ENCODE measurements at regions not wholly inside any gene's neighbourhood (a gene's known extent, or its start where the extent isn't known, plus 50 kb on each side); places are given as distances from the start of the nearest gene placed in this dataset.
A peak's percentile ranks its signal among the peaks of the same experiment; 100 is the strongest.

DNA sequence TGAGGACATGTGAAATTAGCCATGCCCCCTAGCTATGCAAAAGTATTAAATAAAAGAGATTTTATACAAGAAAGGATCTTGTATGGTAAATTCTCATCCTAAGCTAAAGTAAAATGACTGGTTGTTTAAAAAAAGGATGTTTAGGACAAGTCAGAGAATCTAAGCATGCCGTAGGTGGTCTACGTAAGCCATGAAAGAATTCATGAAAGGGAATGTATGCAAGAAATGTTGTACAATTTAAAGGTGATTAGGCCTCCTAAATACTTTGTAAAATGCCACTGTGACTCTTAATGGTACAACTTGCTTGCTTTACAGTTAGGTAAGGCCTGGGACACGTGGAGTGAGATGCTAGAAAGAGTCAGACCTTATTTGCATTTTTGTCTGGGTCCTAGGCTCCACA is 209.0 kb downstream of the EFHB start:
- Histone ChIP-seq H3K27ac (ENCODE audit: low read depth, low read length) (no peak overlapping the region), H3K36me3 (ENCODE audit: control insufficient read depth, insufficient read depth, low read length) (no peaks in the 10 kb centered on the region), H3K27me3 (ENCODE audit: control insufficient read depth, insufficient read depth, low read length) (no peaks in the 10 kb centered on the region), H3K4me3 (ENCODE audit: low read depth, low read length) (no peak overlapping the region), H3K9ac (ENCODE audit: low read depth, low read length) (no peak overlapping the region), H3K9me3 (ENCODE audit: control insufficient read depth, insufficient read depth, low read length) (peaks cover 39% of the 10 kb centered on the region), H3K4me1 (ENCODE audit: control insufficient read depth, insufficient read depth, low read length) (no peaks in the 10 kb centered on the region)

- Histone ChIP-seq H3K4me1 (ENCODE audit: control insufficient read depth, insufficient read depth, low read length) (no peaks in the 10 kb centered on the region), H3K4me3 (ENCODE audit: low read depth, low read length) (no peak overlapping the region), H3K27ac (ENCODE audit: low read depth, low read length) (no peak overlapping the region)
These were observed 216.3 kb downstream of the EFHB start for GRCh38 chr3:19717736-19718135.

DNA sequence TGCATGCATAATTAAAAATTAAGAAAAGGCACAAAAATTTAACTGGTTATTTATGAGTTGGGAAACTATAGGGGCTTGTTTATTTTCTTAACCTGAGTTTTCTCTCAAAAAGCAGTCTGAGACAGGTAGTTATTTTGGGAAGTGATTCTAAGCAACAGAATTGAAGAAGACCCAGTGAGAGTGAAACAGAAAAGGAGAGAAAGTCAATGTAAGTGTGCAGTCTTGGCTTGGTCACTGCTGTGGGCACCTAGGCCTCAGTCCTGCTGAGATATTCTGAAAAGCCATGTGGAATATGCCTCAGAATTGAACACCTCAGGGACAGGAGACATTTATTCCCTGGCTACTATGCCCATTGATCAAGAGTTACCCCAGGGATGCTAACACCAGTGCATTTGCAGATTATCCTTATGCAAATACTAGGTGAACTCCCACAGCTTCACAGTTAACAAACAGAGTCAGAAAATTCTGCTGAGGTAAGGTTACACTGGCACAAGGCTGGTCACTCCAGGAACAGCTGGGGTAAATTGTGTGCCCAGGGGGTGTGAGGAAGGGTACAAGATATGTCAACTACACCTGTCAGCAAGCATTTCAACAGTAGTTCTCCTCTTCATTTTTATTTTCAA is 222.7 kb downstream of the EFHB start:
- peaks cover 8% of the 10 kb centered on the region for H3K4me1 ChIP-seq (ENCODE audit: control insufficient read depth, insufficient read depth, low read length)
- no peaks in the 10 kb centered on the region for H3K27me3 ChIP-seq (ENCODE audit: control insufficient read depth, insufficient read depth, low read length)
- H3K36me3 ChIP-seq (ENCODE audit: control insufficient read depth, insufficient read depth, low read length) = no peaks in the 10 kb centered on the region
- no peak overlapping the region for H3K27ac ChIP-seq (ENCODE audit: low read depth, low read length)
- H3K9ac ChIP-seq (ENCODE audit: low read depth, low read length) = no peak overlapping the region
- H3K9me3 ChIP-seq (ENCODE audit: control insufficient read depth, insufficient read depth, low read length) = no peaks in the 10 kb centered on the region
- H3K4me3 ChIP-seq (ENCODE audit: low read depth, low read length) = no peak overlapping the region

More at GRCh38 chr3:19717736-19718135, 216.3 kb downstream of the EFHB start:
- Histone ChIP-seq H3K36me3 (ENCODE audit: control insufficient read depth, insufficient read depth, low read length) (no peaks in the 10 kb centered on the region), H3K27me3 (ENCODE audit: control insufficient read depth, insufficient read depth, low read length) (no peaks in the 10 kb centered on the region), H3K9ac (ENCODE audit: low read depth, low read length) (no peak overlapping the region), H3K9me3 (ENCODE audit: control insufficient read depth, insufficient read depth, low read length) (no peaks in the 10 kb centered on the region; the same call in 1 of the 2 replicates)

GRCh38 chr3:19702416-19703078 is 231.5 kb downstream of the EFHB start:
- no peak overlapping the region for H3K9ac ChIP-seq (ENCODE audit: low read depth, low read length)

DNA sequence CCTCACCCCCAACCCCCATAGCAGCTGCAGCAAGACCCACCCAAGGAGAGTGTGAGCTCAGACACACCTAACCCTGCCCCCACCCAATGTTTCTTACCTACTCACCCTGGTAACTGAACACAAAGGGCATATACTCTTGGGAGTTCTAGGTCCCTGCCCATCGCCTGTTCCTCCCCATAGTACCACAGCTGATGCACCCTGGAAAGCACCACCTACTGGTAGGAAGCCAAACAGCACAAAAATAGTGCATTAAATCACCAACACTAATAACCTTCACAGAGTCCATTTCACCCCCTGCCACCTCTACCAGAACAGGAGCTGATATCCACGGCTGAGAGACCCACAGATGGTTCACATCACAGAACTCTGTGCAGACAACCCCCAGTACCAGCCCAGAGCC is 245.2 kb downstream of the EFHB start:
- Histone ChIP-seq H3K27me3 (ENCODE audit: control insufficient read depth, insufficient read depth, low read length) (no peaks in the 10 kb centered on the region), H3K27ac (ENCODE audit: low read depth, low read length) (no peak overlapping the region), H3K36me3 (ENCODE audit: control insufficient read depth, insufficient read depth, low read length) (no peaks in the 10 kb centered on the region), H3K9ac (ENCODE audit: low read depth, low read length) (no peak overlapping the region), H3K9me3 (ENCODE audit: control insufficient read depth, insufficient read depth, low read length) (peaks cover 5% of the 10 kb centered on the region; the same call in 1 of the 2 replicates), H3K4me1 (ENCODE audit: control insufficient read depth, insufficient read depth, low read length) (no peaks in the 10 kb centered on the region), H3K4me3 (ENCODE audit: low read depth, low read length) (no peak overlapping the region)

More at GRCh38 chr3:19702416-19703078, 231.5 kb downstream of the EFHB start:
- H3K27ac ChIP-seq (ENCODE audit: low read depth, low read length) = no peak overlapping the region
- no peaks in the 10 kb centered on the region for H3K9me3 ChIP-seq (ENCODE audit: control insufficient read depth, insufficient read depth, low read length)
- peaks cover 14% of the 10 kb centered on the region for H3K4me1 ChIP-seq (ENCODE audit: control insufficient read depth, insufficient read depth, low read length)
- H3K27me3 ChIP-seq (ENCODE audit: control insufficient read depth, insufficient read depth, low read length) = no peaks in the 10 kb centered on the region
- H3K36me3 ChIP-seq (ENCODE audit: control insufficient read depth, insufficient read depth, low read length) = no peaks in the 10 kb centered on the region
- H3K4me3 ChIP-seq (ENCODE audit: low read depth, low read length) = peak overlapping the region; percentile 29

GRCh38 chr3:19668163-19668562 is 265.9 kb downstream of the EFHB start:
- H3K4me3 ChIP-seq (ENCODE audit: low read depth, low read length) = no peak overlapping the region

DNA sequence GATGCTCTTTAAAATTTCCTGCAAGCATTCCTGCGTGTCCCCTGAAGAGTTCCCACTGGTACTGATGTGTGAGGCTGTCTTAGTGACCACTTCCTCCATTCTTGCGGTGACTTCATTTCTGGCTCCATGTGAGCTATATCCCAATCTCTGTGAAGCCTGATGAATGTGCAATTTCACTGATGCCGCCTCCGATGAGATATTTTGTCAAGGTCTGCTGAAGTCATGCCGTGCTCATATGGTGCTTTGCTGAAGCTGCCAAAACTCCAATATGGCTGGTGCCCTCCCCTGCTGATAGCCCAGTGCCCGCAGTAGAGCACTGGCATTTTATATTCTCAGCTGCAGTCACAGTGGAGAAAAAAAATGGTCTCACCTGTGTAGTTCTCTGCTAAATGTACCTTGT is 271.5 kb downstream of the EFHB start:
- Histone ChIP-seq H3K27me3 (ENCODE audit: control insufficient read depth, insufficient read depth, low read length) (no peaks in the 10 kb centered on the region), H3K27ac (ENCODE audit: low read depth, low read length) (no peak overlapping the region), H3K36me3 (ENCODE audit: control insufficient read depth, insufficient read depth, low read length) (no peaks in the 10 kb centered on the region), H3K9ac (ENCODE audit: low read depth, low read length) (no peak overlapping the region), H3K4me3 (ENCODE audit: low read depth, low read length) (no peak overlapping the region), H3K4me1 (ENCODE audit: control insufficient read depth, insufficient read depth, low read length) (no peaks in the 10 kb centered on the region), H3K9me3 (ENCODE audit: control insufficient read depth, insufficient read depth, low read length) (no peaks in the 10 kb centered on the region)

More at GRCh38 chr3:19668163-19668562, 265.9 kb downstream of the EFHB start:
- Histone ChIP-seq H3K9ac (ENCODE audit: low read depth, low read length) (no peak overlapping the region), H3K27ac (ENCODE audit: low read depth, low read length) (no peak overlapping the region), H3K36me3 (ENCODE audit: control insufficient read depth, insufficient read depth, low read length) (no peaks in the 10 kb centered on the region), H3K4me1 (ENCODE audit: control insufficient read depth, insufficient read depth, low read length) (no peaks in the 10 kb centered on the region), H3K9me3 (ENCODE audit: control insufficient read depth, insufficient read depth, low read length) (no peaks in the 10 kb centered on the region), H3K27me3 (ENCODE audit: control insufficient read depth, insufficient read depth, low read length) (no peaks in the 10 kb centered on the region)

DNA sequence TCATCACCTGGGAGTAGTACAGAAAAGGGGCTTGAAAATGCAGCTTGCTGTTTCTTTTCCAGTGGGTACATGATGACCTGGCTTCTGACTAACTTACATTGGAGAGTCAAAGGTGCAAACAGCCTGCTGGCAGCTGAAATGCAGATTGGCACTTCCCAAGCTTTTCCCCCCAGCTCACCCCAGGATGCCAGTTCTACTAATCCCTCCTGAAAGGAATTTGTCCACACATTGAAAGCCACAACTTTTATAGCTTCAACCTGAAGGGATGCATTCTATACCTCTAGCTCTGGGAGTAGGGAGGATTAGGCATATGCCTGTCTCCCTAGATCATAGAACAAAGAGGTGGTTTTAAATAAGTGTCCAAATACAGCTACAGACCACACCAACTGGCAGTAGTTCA is 281.7 kb downstream of the EFHB start:
- Histone ChIP-seq H3K36me3 (ENCODE audit: control insufficient read depth, insufficient read depth, low read length) (no peaks in the 10 kb centered on the region), H3K27me3 (ENCODE audit: control insufficient read depth, insufficient read depth, low read length) (no peaks in the 10 kb centered on the region), H3K27ac (ENCODE audit: low read depth, low read length) (peak overlapping the region; percentile 62), H3K4me1 (ENCODE audit: control insufficient read depth, insufficient read depth, low read length) (peaks cover 11% of the 10 kb centered on the region), H3K9ac (ENCODE audit: low read depth, low read length) (no peak overlapping the region), H3K9me3 (ENCODE audit: control insufficient read depth, insufficient read depth, low read length) (peaks cover 10% of the 10 kb centered on the region), H3K4me3 (ENCODE audit: low read depth, low read length) (no peak overlapping the region)

GRCh38 chr3:19645093-19645492 is 288.9 kb downstream of the EFHB start:
- H3K9ac ChIP-seq (ENCODE audit: low read depth, low read length) = no peak overlapping the region
- H3K27ac ChIP-seq (ENCODE audit: low read depth, low read length) = no peak overlapping the region
- H3K9me3 ChIP-seq (ENCODE audit: control insufficient read depth, insufficient read depth, low read length) = no peaks in the 10 kb centered on the region
- H3K27me3 ChIP-seq (ENCODE audit: control insufficient read depth, insufficient read depth, low read length) = no peaks in the 10 kb centered on the region
- no peak overlapping the region for H3K4me3 ChIP-seq (ENCODE audit: low read depth, low read length)
- H3K36me3 ChIP-seq (ENCODE audit: control insufficient read depth, insufficient read depth, low read length) = no peaks in the 10 kb centered on the region
- no peaks in the 10 kb centered on the region for H3K4me1 ChIP-seq (ENCODE audit: control insufficient read depth, insufficient read depth, low read length)

DNA sequence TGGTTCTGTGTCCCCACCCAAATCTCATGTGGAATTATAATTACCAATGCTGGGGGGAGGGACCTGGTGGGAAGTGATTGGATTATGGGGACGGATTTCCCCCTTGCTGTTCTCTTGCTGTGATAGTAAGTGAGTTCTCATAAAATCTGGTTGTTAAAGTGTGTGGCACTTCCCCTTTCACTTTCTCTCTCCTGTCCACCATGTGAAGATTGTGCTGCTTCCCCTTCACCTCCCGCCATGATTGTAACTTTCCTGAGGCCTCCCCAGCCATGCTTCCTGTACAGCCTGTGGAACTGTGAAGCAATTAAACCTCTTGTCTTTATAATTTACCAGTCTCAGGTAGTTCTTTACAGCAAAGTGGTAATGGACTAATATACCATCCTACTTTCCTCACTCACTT is 289.6 kb downstream of the EFHB start:
- Histone ChIP-seq H3K4me3 (ENCODE audit: low read depth, low read length) (no peak overlapping the region), H3K27me3 (ENCODE audit: control insufficient read depth, insufficient read depth, low read length) (no peaks in the 10 kb centered on the region), H3K36me3 (ENCODE audit: control insufficient read depth, insufficient read depth, low read length) (no peaks in the 10 kb centered on the region), H3K9me3 (ENCODE audit: control insufficient read depth, insufficient read depth, low read length) (no peaks in the 10 kb centered on the region), H3K9ac (ENCODE audit: low read depth, low read length) (no peak overlapping the region), H3K4me1 (ENCODE audit: control insufficient read depth, insufficient read depth, low read length) (no peaks in the 10 kb centered on the region), H3K27ac (ENCODE audit: low read depth, low read length) (no peak overlapping the region)

GRCh38 chr3:19641408-19641807 is 292.6 kb downstream of the EFHB start:
- no peaks in the 10 kb centered on the region for H3K27me3 ChIP-seq (ENCODE audit: control insufficient read depth, insufficient read depth, low read length)
- H3K36me3 ChIP-seq (ENCODE audit: control insufficient read depth, insufficient read depth, low read length) = no peaks in the 10 kb centered on the region
- H3K27ac ChIP-seq (ENCODE audit: low read depth, low read length) = no peak overlapping the region
- no peaks in the 10 kb centered on the region for H3K9me3 ChIP-seq (ENCODE audit: control insufficient read depth, insufficient read depth, low read length)
- no peak overlapping the region for H3K4me3 ChIP-seq (ENCODE audit: low read depth, low read length)
- no peak overlapping the region for H3K9ac ChIP-seq (ENCODE audit: low read depth, low read length)
- H3K4me1 ChIP-seq (ENCODE audit: control insufficient read depth, insufficient read depth, low read length) = no peaks in the 10 kb centered on the region
